C4-2B (cell line): ENCODE measurements at regions not wholly inside any gene's neighbourhood (a gene's known extent, or its start where the extent isn't known, plus 50 kb on each side); places are given as distances from the start of the nearest gene placed in this dataset.

ENCODE experiments used
- H3K27ac ChIP-seq: fragments of 450-650 bp; 2 replicates; pipeline ENCODE4 v1.5.1; 2017
- CTCF ChIP-seq: fragments of 450-650 bp; conservative IDR thresholded peaks from 2 replicates; pipeline ENCODE4 v1.5.1; 2017; ENCODE audit warnings: mild to moderate bottlenecking
- ZFX ChIP-seq: fragments of 450-650 bp; IDR thresholded peaks from 2 replicates; pipeline ENCODE4 v1.6.1; 2017

- no peak overlapping the region for H3K27ac ChIP-seq
- TF ChIP-seq CTCF (no peak), ZFX (no peak)
Measured at GRCh38 chrX:46268412-46268811, 276.8 kb downstream of the ZNF674 start.

- H3K27ac ChIP-seq, result no peak overlapping the region
- TF ChIP-seq ZFX (no peak), CTCF (no peak)
Measured at GRCh38 chrX:46263494-46263893, 281.7 kb downstream of the ZNF674 start.

GRCh38 chrX:46262304-46262703 lies 282.9 kb downstream of the ZNF674 start:
- H3K27ac ChIP-seq, result no peak overlapping the region
- TF ChIP-seq CTCF (no peak), ZFX (no peak)

- H3K27ac ChIP-seq, result no peak overlapping the region
- TF ChIP-seq ZFX (no peak), CTCF (no peak)
Measured at GRCh38 chrX:46260499-46260898, 284.7 kb downstream of the ZNF674 start.

- TF ChIP-seq CTCF (no peak), ZFX (no peak)
- H3K27ac ChIP-seq, result no peak overlapping the region
Measured at GRCh38 chrX:46258356-46258755, 286.9 kb downstream of the ZNF674 start.

- TF ChIP-seq ZFX, result no peak
- no peak for TF ChIP-seq CTCF
Measured at GRCh38 chrX:46257451-46257879, 287.8 kb downstream of the ZNF674 start.

GRCh38 chrX:46256875-46257274 lies 288.3 kb downstream of the ZNF674 start:
- H3K27ac ChIP-seq, result no peak overlapping the region
- no peak for TF ChIP-seq ZFX
- TF ChIP-seq CTCF, result no peak

More at GRCh38 chrX:46257451-46257879, 287.8 kb downstream of the ZNF674 start:
- no peak overlapping the region for H3K27ac ChIP-seq

- TF ChIP-seq ZFX (no peak), CTCF (no peak)
- H3K27ac ChIP-seq, result no peak overlapping the region
Measured at GRCh38 chrX:46255046-46255445, 290.2 kb downstream of the ZNF674 start.
